Esophagus squamous epithelium (tissue), 5 donors: ENCODE measurements at regions not wholly inside any gene's neighbourhood (a gene's known extent, or its start where the extent isn't known, plus 50 kb on each side); places are given as distances from the start of the nearest gene placed in this dataset.

ENCODE experiments used
- DNase-seq: peaks from one replicate; lab custom pipeline; 2025; lab: John Stamatoyannopoulos, UW
- H3K27ac ChIP-seq, 4 donors: fragments of 200-600 bp; sonication (generic); one replicate each; pipeline ENCODE4 v1.5.1; 2016 to 2019; ENCODE audit warnings: mild to moderate bottlenecking in 1 of 4
- H3K27me3 ChIP-seq, 4 donors: fragments of 200-600 bp; sonication (generic); 1 replicate in 3 of 4; 2 replicates in 1 of 4; pipeline versions ENCODE4 v1.5.1 to v1.6.0; 2017 to 2021; ENCODE audit warnings: antibody characterized with exemption in 1 of 4
- H3K36me3 ChIP-seq, 3 donors: fragments of 200-600 bp; sonication (generic); one replicate each; pipeline ENCODE4 v1.5.1; 2016 to 2019
- H3K4me1 ChIP-seq, 3 donors: fragments of 200-600 bp; sonication (generic); one replicate each; pipeline ENCODE4 v1.5.1; 2017 to 2019
- H3K4me3 ChIP-seq, 4 donors: fragments of 200-600 bp; sonication (generic); 1 replicate in 3 of 4; 2 replicates in 1 of 4; pipeline ENCODE4 v1.5.1; 2016 to 2019; ENCODE audit warnings: mild to moderate bottlenecking in 2 of 4, moderate library complexity in 1 of 4
- H3K9me3 ChIP-seq, 3 donors: fragments of 200-600 bp; sonication (generic); one replicate each; pipeline ENCODE4 v1.5.1; 2016 to 2019
- CTCF ChIP-seq, 6 experiments: fragments of 450-650 bp in 4 of 6; fragments of 200-600 bp in 2 of 6; sonication (generic) in 2 of 6; IDR thresholded peaks; one replicate each; pipeline ENCODE4 v1.5.1; 2016 to 2019; ENCODE audit warnings: antibody characterized with exemption in 6 of 6, mild to moderate bottlenecking in 4 of 6, moderate library complexity in 4 of 6
- POLR2A ChIP-seq, 4 donors: fragments of 450-650 bp; IDR thresholded peaks; one replicate each; pipeline ENCODE4 v1.6.1; 2017; ENCODE audit warnings: antibody characterized with exemption in 4 of 4, mild to moderate bottlenecking in 4 of 4, moderate library complexity in 3 of 4
- WGBS, 2 donors: methylation state at CpG; one replicate each; pipeline ENCODE4 v1.1.5; 2018; 5-methylcytosine and 5-hydroxymethylcytosine counted together
- intact Hi-C: fragments of 100-400 bp; cut with DNase I; formaldehyde crosslinking; loops from one replicate; pipeline ENCODE4 v1.15.0; 2022
- donor health status: DM: yes; HTN: yes; CAD: no.

- Histone ChIP-seq H3K4me1 (no peaks in the 10 kb centered on the region), H3K9me3 (no peaks in the 10 kb centered on the region), H3K27ac (no peak overlapping the region), H3K36me3 (no peaks in the 10 kb centered on the region), H3K27me3 (peaks cover 0 to 28% (median 0%) of the 10 kb centered on the region in 4 donors), H3K4me3 (no peak overlapping the region)
- TF ChIP-seq CTCF (IDR thresholded peaks at IDR 0.05) (no peak), POLR2A (IDR thresholded peaks at IDR 0.05) (no peak)
- intact Hi-C loops: no loop called here
- WGBS, 2 donors: 87 to 90% methylated on average over 6 to 8 of the region's 8 CpGs
- no peak for DNase-seq
Observed at GRCh38 chr10:78729366-78729765, 339.4 kb upstream of the ZMIZ1 start.

GRCh38 chr10:78729800-78730199 is 339.0 kb upstream of the ZMIZ1 start:
- DNase-seq: no peak
- WGBS, 2 donors: 32 to 43% methylated on average over 2 of the region's 2 CpGs
- TF ChIP-seq CTCF (IDR thresholded peaks at IDR 0.05): no peak
- TF ChIP-seq POLR2A (IDR thresholded peaks at IDR 0.05): no peak
- no peak overlapping the region for H3K4me3 ChIP-seq
- intact Hi-C loops: no loop called here
- H3K27ac ChIP-seq: no peak overlapping the region
- H3K27me3 ChIP-seq: peaks cover 0 to 28% (median 0%) of the 10 kb centered on the region in 4 donors
- H3K4me1 ChIP-seq: no peaks in the 10 kb centered on the region
- no peaks in the 10 kb centered on the region for H3K36me3 ChIP-seq
- no peaks in the 10 kb centered on the region for H3K9me3 ChIP-seq

GRCh38 chr10:78730754-78731153 is 338.0 kb upstream of the ZMIZ1 start:
- no peaks in the 10 kb centered on the region for H3K36me3 ChIP-seq
- intact Hi-C loops: no loop called here
- no peak overlapping the region for H3K27ac ChIP-seq
- H3K27me3 ChIP-seq: peaks cover 0 to 37% (median 0%) of the 10 kb centered on the region in 4 donors
- TF ChIP-seq POLR2A (IDR thresholded peaks at IDR 0.05) (no peak), CTCF (IDR thresholded peaks at IDR 0.05) (no peak)
- 90 to 91% methylated on average over 5 to 7 of the region's 8 CpGs for WGBS, 2 donors
- no peaks in the 10 kb centered on the region for H3K9me3 ChIP-seq
- H3K4me1 ChIP-seq: no peaks in the 10 kb centered on the region
- no peak overlapping the region for H3K4me3 ChIP-seq
- DNase-seq: no peak

GRCh38 chr10:78731675-78732074 is 337.1 kb upstream of the ZMIZ1 start:
- peaks cover 0 to 44% (median 0%) of the 10 kb centered on the region in 4 donors for H3K27me3 ChIP-seq
- TF ChIP-seq POLR2A (IDR thresholded peaks at IDR 0.05): no peak
- TF ChIP-seq CTCF (IDR thresholded peaks at IDR 0.05): no peak
- intact Hi-C loops: no loop called here
- DNase-seq: no peak
- H3K27ac ChIP-seq: no peak overlapping the region
- no peaks in the 10 kb centered on the region for H3K4me1 ChIP-seq
- H3K9me3 ChIP-seq: no peaks in the 10 kb centered on the region
- H3K36me3 ChIP-seq: no peaks in the 10 kb centered on the region
- WGBS, 2 donors: 76 to 80% methylated on average over 1 to 3 of the region's 3 CpGs
- H3K4me3 ChIP-seq: no peak overlapping the region

- no peak overlapping the region for H3K27ac ChIP-seq
- no peak for TF ChIP-seq POLR2A (IDR thresholded peaks at IDR 0.05)
- H3K9me3 ChIP-seq: no peaks in the 10 kb centered on the region
- DNase-seq: no peak
- intact Hi-C loops: no loop called here
- WGBS, 2 donors: 85 to 100% methylated on average over 3 to 4 of the region's 8 CpGs
- peaks cover 0 to 38% (median 0%) of the 10 kb centered on the region in 4 donors for H3K27me3 ChIP-seq
- H3K36me3 ChIP-seq: no peaks in the 10 kb centered on the region
- H3K4me1 ChIP-seq: no peaks in the 10 kb centered on the region
- no peak overlapping the region for H3K4me3 ChIP-seq
Observed at GRCh38 chr10:78732381-78732780, 336.4 kb upstream of the ZMIZ1 start.
